PFSK-1 (cell line): ENCODE measurements at regions not wholly inside any gene's neighbourhood (a gene's known extent, or its start where the extent isn't known, plus 50 kb on each side); places are given as distances from the start of the nearest gene placed in this dataset.

ENCODE experiments used
- FOXP2 ChIP-seq: optimal IDR thresholded peaks from 2 replicates; pipeline ENCODE3; 2011; ENCODE audit warnings: borderline replicate concordance, control low read depth, inconsistent platforms; ENCODE audit not compliant: insufficient read depth; ENCODE audit errors: extremely low read length, extremely low read depth
- POLR2AphosphoS5 ChIP-seq: IDR thresholded peaks from 2 replicates; pipeline ENCODE4 v1.6.1; 2012; ENCODE audit warnings: low read depth, mild to moderate bottlenecking, control low read depth, low read length, moderate library complexity
- REST ChIP-seq, 2 experiments: IDR thresholded peaks; 2 replicates each; pipeline versions ENCODE4 v1.6.1 to v1.8.0; 2011 to 2012; ENCODE audit warnings: low read depth in 2 of 2, low read length in 2 of 2, control low read depth in 1 of 2, inconsistent platforms in 1 of 2, mild to moderate bottlenecking in 1 of 2, moderate library complexity in 1 of 2; ENCODE audit not compliant: insufficient read depth in 1 of 2
- SIN3A ChIP-seq: IDR thresholded peaks from 2 replicates; pipeline ENCODE4 v1.6.1; 2012; ENCODE audit warnings: mild to moderate bottlenecking, low read length, moderate library complexity, borderline replicate concordance; ENCODE audit not compliant: insufficient read depth
- TAF1 ChIP-seq: IDR thresholded peaks from 2 replicates; pipeline ENCODE4 v1.6.1; 2012; ENCODE audit warnings: low read length, control low read depth, borderline replicate concordance; ENCODE audit not compliant: insufficient read depth

GRCh38 chr13:91291078-91291477 is 56.4 kb upstream of the MIR17HG start:
- TF ChIP-seq REST (IDR thresholded peaks at IDR 0.05; ENCODE audit: insufficient read depth in 1 of 2, low read depth in 2 of 2, low read length in 2 of 2): no peak
- TF ChIP-seq FOXP2: no peak
- no peak for TF ChIP-seq TAF1
- no peak for TF ChIP-seq POLR2AphosphoS5
- no peak for TF ChIP-seq SIN3A

GRCh38 chr13:91292630-91293221 is 54.8 kb upstream of the MIR17HG start:
- TF ChIP-seq TAF1: no peak
- no peak for TF ChIP-seq SIN3A
- TF ChIP-seq FOXP2: no peak
- no peak for TF ChIP-seq POLR2AphosphoS5
- TF ChIP-seq REST (IDR thresholded peaks at IDR 0.05; ENCODE audit: insufficient read depth in 1 of 2, low read depth in 2 of 2, low read length in 2 of 2): no peak

- TF ChIP-seq POLR2AphosphoS5: no peak
- TF ChIP-seq REST (IDR thresholded peaks at IDR 0.05; ENCODE audit: insufficient read depth in 1 of 2, low read depth in 2 of 2, low read length in 2 of 2): no peak
- TF ChIP-seq TAF1: no peak
- no peak for TF ChIP-seq SIN3A
- no peak for TF ChIP-seq FOXP2
These were observed 51.6 kb upstream of the MIR17HG start for GRCh38 chr13:91295712-91296410.

- TF ChIP-seq SIN3A (no peak), POLR2AphosphoS5 (no peak), REST (IDR thresholded peaks at IDR 0.05; ENCODE audit: insufficient read depth in 1 of 2, low read depth in 2 of 2, low read length in 2 of 2) (no peak), FOXP2 (no peak), TAF1 (no peak)
These were observed 50.0 kb upstream of the MIR17HG start for GRCh38 chr13:91297503-91297902.
